ENCODE measurements at regions not wholly inside any gene's neighbourhood (a gene's known extent, or its start where the extent isn't known, plus 50 kb on each side); places are given as distances from the start of the nearest gene placed in this dataset.

DNA sequence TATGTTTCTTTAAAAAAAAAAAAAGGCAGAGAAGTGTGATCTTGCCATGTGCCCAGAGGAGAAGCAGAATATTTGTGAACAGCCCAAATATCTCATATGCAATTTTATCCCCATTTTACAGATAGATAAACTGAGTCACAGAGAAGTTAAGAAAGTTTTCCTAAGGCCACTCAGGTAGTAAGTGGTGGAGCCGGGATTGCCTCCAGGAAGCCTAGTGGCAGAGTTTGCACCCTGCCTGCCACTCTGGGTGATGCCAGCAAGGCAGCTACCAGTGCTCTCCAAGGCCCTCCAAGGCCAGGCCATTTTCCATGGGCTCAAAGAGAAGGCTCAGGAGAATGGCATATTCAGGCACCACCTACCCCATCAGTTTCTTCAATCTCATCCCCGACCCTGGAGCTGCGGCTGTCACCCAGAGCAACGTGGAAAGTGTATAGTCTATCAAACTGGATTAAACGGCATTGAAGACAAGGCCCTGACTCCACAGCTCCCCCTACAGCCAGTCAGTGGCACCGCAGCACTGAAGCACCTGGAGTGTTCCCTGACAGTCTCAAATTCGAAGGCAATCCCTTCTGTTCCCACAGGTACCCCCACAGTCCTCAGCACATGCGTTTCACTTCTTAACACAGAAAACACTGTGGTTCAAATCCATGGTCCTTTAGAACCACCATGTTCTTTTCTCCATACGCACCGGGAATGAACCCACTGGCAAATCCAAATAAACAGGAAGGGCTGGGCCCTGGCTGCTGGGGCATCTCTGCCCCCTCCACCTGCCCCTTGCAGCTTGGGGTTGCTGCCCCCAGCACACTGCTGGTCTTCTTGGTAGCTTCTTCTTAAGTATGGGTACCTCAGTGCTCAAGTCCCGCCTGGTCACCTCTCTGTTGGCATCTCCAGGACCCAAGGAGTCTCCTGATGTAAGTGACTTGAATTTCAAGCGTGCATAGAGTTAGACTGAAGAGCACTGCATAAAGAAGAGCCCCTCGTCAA is 175.3 kb downstream of the INHBB start (continued):
- TF ChIP-seq RFX1 (IDR thresholded peaks at IDR 0.05) (peak; percentile 37; the same call in 1 of the 2 replicates), CBX1 (IDR thresholded peaks at IDR 0.05; ENCODE audit: low read depth) (0 out of 2 replicates have a peak, but pooled peaks have one; percentile 39), KLF16 (IDR thresholded peaks at IDR 0.05) (peak; percentile 58; the same call in 1 of the 2 replicates), ADNP (tag; IDR thresholded peaks at IDR 0.05) (peak; percentile 79), CHD4 (IDR thresholded peaks at IDR 0.05; ENCODE audit: insufficient read depth, insufficient replicate concordance, low read depth, low read length, poor library complexity, severe bottlenecking) (peak; percentile 58), RBM25 (IDR thresholded peaks at IDR 0.05; ENCODE audit: low read depth, low read length, severe bottlenecking) (peak; percentile 59), SMARCA5 (IDR thresholded peaks at IDR 0.05) (peak; percentile 69; the same call in 1 of the 2 replicates)
- TF ChIP-seq, protein P1, sequence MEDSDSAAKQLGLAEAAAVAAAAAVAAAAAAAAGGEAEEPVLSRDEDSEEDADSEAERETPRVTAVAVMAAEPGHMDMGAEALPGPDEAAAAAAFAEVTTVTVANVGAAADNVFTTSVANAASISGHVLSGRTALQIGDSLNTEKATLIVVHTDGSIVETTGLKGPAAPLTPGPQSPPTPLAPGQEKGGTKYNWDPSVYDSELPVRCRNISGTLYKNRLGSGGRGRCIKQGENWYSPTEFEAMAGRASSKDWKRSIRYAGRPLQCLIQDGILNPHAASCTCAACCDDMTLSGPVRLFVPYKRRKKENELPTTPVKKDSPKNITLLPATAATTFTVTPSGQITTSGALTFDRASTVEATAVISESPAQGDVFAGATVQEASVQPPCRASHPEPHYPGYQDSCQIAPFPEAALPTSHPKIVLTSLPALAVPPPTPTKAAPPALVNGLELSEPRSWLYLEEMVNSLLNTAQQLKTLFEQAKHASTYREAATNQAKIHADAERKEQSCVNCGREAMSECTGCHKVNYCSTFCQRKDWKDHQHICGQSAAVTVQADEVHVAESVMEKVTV (CRISPR knock-in tag; IDR thresholded peaks at IDR 0.05), result no peak
- TF ChIP-seq, protein P2, sequence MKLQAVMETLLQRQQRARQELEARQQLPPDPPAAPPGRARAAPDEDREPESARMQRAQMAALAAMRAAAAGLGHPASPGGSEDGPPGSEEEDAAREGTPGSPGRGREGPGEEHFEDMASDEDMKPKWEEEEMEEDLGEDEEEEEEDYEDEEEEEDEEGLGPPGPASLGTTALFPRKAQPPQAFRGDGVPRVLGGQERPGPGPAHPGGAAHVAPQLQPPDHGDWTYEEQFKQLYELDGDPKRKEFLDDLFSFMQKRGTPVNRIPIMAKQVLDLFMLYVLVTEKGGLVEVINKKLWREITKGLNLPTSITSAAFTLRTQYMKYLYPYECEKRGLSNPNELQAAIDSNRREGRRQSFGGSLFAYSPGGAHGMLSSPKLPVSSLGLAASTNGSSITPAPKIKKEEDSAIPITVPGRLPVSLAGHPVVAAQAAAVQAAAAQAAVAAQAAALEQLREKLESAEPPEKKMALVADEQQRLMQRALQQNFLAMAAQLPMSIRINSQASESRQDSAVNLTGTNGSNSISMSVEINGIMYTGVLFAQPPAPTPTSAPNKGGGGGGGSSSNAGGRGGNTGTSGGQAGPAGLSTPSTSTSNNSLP (IDR thresholded peaks at IDR 0.05; ENCODE audit: borderline replicate concordance, low read depth, low read length), result 0 out of 2 replicates have a peak, but pooled peaks have one; percentile 36
